ENCODE measurements at regions not wholly inside any gene's neighbourhood (a gene's known extent, or its start where the extent isn't known, plus 50 kb on each side); places are given as distances from the start of the nearest gene placed in this dataset.

GRCh38 chrX:124605511-124605910 is 259.1 kb downstream of the SH2D1A start:
- POLR2A ChIA-PET = no interaction called here
- RAD21 ChIA-PET (ENCODE audit: unreplicated experiment) = no interaction called here
- SMC1A ChIA-PET (ENCODE audit: uncharacterized antibody, unreplicated experiment) = interaction anchor here (0.6 kb wide), 1 partner anchor 26 kb away, joined by 4 read pairs; no protein-coding TSS in a partner anchor
- WGBS (ENCODE audit: insufficient coverage, insufficient replicate concordance, low lambda C conversion rate, missing lambda C conversion rate) = 78% methylated on average over 1 of the region's 1 CpG
- DNase-seq (ENCODE audit: low read depth, low spot score) (no peak), ATAC-seq (no peak), FAIRE-seq (no peak)
- Histone ChIP-seq H3K4me3 (no peak overlapping the region), H3K4me1 (ENCODE audit: control insufficient read depth, insufficient read depth, low read length) (no peaks in the 10 kb centered on the region), H2AFZ (ENCODE audit: control insufficient read depth, low read depth, low read length) (no peak overlapping the region), H3K27me3 (replicated peaks in 1 of 2; ENCODE audit: control insufficient read depth in 2 of 2, insufficient read depth in 2 of 2, low read length in 1 of 2) (no peaks in the 10 kb centered on the region; a peak in 1 of 4 replicates), H3K9ac (ENCODE audit: control insufficient read depth, insufficient read depth, low read length) (no peak overlapping the region), H3K27ac (ENCODE audit: control insufficient read depth, insufficient read depth) (no peak overlapping the region), H3K36me3 (ENCODE audit: control insufficient read depth in 2 of 2, insufficient read depth in 2 of 2, low read length in 1 of 2) (no peaks in the 10 kb centered on the region), H3K9me3 (replicated peaks; ENCODE audit: control insufficient read depth, insufficient read depth, low read length) (no peaks in the 10 kb centered on the region), H3K79me2 (ENCODE audit: control insufficient read depth, insufficient read depth, low read length) (no peaks in the 10 kb centered on the region), H3K4me2 (ENCODE audit: control insufficient read depth, insufficient read depth) (no peak overlapping the region), H4K20me1 (ENCODE audit: control insufficient read depth, insufficient read depth) (no peaks in the 10 kb centered on the region)
- no TSS peak for BruUV-seq (replicated peaks)
- in situ Hi-C loops (cut with MboI) (no loop called here), intact Hi-C loops (cut with micrococcal nuclease; ENCODE audit: unreplicated experiment) (no loop called here)
- CTCF ChIA-PET = no interaction called here
- no peak for TF ChIP-seq ZBTB33 (IDR thresholded peaks at IDR 0.05)
- no peak for TF ChIP-seq ZNF217 (IDR thresholded peaks at IDR 0.05)
- TF ChIP-seq GATAD2B (conservative IDR thresholded peaks at IDR 0.05; ENCODE audit: low read depth) = no peak
- TF ChIP-seq CBX5 (IDR thresholded peaks at IDR 0.05; ENCODE audit: low read depth) = no peak
- no peak for TF ChIP-seq BACH1 (IDR thresholded peaks at IDR 0.05; ENCODE audit: borderline replicate concordance)
- TF ChIP-seq ZNF207 (IDR thresholded peaks at IDR 0.05; ENCODE audit: borderline replicate concordance) = no peak

- POLR2A ChIA-PET = no interaction called here
- TF ChIP-seq MLLT1 (IDR thresholded peaks at IDR 0.05) = no peak
- H3K36me3 ChIP-seq (ENCODE audit: control insufficient read depth in 2 of 2, insufficient read depth in 2 of 2, low read length in 1 of 2) = no peaks in the 10 kb centered on the region
Measured at GRCh38 chrX:124606724-124607123, 260.4 kb downstream of the SH2D1A start.

More at GRCh38 chrX:124606724-124607123, 260.4 kb downstream of the SH2D1A start:
- FAIRE-seq (no peak), DNase-seq (ENCODE audit: low read depth, low spot score) (no peak), ATAC-seq (no peak)
- H3K9ac ChIP-seq (ENCODE audit: control insufficient read depth, insufficient read depth, low read length) = no peak overlapping the region
- H3K27ac ChIP-seq (ENCODE audit: control insufficient read depth, insufficient read depth) = no peak overlapping the region
- H3K9me3 ChIP-seq (replicated peaks; ENCODE audit: control insufficient read depth, insufficient read depth, low read length) = no peaks in the 10 kb centered on the region
- H3K4me1 ChIP-seq (ENCODE audit: control insufficient read depth, insufficient read depth, low read length) = no peaks in the 10 kb centered on the region
- H4K20me1 ChIP-seq (ENCODE audit: control insufficient read depth, insufficient read depth) = no peaks in the 10 kb centered on the region
- H3K27me3 ChIP-seq (replicated peaks in 1 of 2; ENCODE audit: control insufficient read depth in 2 of 2, insufficient read depth in 2 of 2, low read length in 1 of 2) = no peaks in the 10 kb centered on the region; a peak in 1 of 4 replicates
- ChIA-PET SMC1A (ENCODE audit: uncharacterized antibody, unreplicated experiment) (no interaction called here), CTCF (no interaction called here), RAD21 (ENCODE audit: unreplicated experiment) (no interaction called here)
- H3K4me3 ChIP-seq = no peak overlapping the region
- intact Hi-C loops (cut with micrococcal nuclease; ENCODE audit: unreplicated experiment) = no loop called here
- in situ Hi-C loops (cut with MboI) = no loop called here
- H2AFZ ChIP-seq (ENCODE audit: control insufficient read depth, low read depth, low read length) = no peak overlapping the region
- WGBS (ENCODE audit: insufficient coverage, insufficient replicate concordance, low lambda C conversion rate, missing lambda C conversion rate) = 0% methylated on average over 2 of the region's 2 CpGs
- no peaks in the 10 kb centered on the region for H3K79me2 ChIP-seq (ENCODE audit: control insufficient read depth, insufficient read depth, low read length)
- H3K4me2 ChIP-seq (ENCODE audit: control insufficient read depth, insufficient read depth) = no peak overlapping the region
- no TSS peak for BruUV-seq (replicated peaks)
